H9 (cell line): ENCODE measurements at regions not wholly inside any gene's neighbourhood (a gene's known extent, or its start where the extent isn't known, plus 50 kb on each side); places are given as distances from the start of the nearest gene placed in this dataset.

ENCODE experiments used
- DNase-seq: peaks from one replicate; pipeline ENCODE4 v3.0.0-alpha.2; 2017
- H2AFZ ChIP-seq: one replicate; pipeline ENCODE4 v1.6.1; 2013; ENCODE audit warnings: mild to moderate bottlenecking, low read length, control low read depth, moderate library complexity
- H2AK5ac ChIP-seq: 2 replicates; pipeline ENCODE4 v1.6.1; 2013; ENCODE audit warnings: low read length, control low read depth, mixed read lengths; ENCODE audit not compliant: insufficient read length
- H2BK120ac ChIP-seq: one replicate; pipeline ENCODE4 v1.6.1; 2013; ENCODE audit warnings: low read depth, mild to moderate bottlenecking, low read length, control low read depth, inconsistent platforms; ENCODE audit not compliant: poor library complexity, severe bottlenecking
- H2BK12ac ChIP-seq: 2 replicates; pipeline ENCODE4 v1.6.1; 2013; ENCODE audit warnings: low read length, control low read depth, mixed read lengths, low read depth; ENCODE audit not compliant: insufficient read length
- H2BK15ac ChIP-seq: 2 replicates; pipeline ENCODE4 v1.6.1; 2013; ENCODE audit warnings: low read depth, low read length, control low read depth
- H2BK20ac ChIP-seq: one replicate; pipeline ENCODE4 v1.6.1; 2013; ENCODE audit warnings: low read depth, mild to moderate bottlenecking, low read length, control low read depth, inconsistent platforms; ENCODE audit not compliant: poor library complexity, severe bottlenecking
- H2BK5ac ChIP-seq: 2 replicates; pipeline ENCODE4 v1.6.1; 2013; ENCODE audit warnings: low read length, control low read depth, mixed read lengths; ENCODE audit not compliant: insufficient read length
- H3K14ac ChIP-seq: 2 replicates; pipeline ENCODE4 v1.6.1; 2013; ENCODE audit warnings: low read length, control low read depth; ENCODE audit not compliant: insufficient read depth
- H3K18ac ChIP-seq: 2 replicates; pipeline ENCODE4 v1.6.1; 2013; ENCODE audit warnings: low read depth, mild to moderate bottlenecking, mixed read lengths, low read length, control low read depth; ENCODE audit not compliant: insufficient read length
- H3K23ac ChIP-seq: 2 replicates; pipeline ENCODE4 v1.6.1; 2013; ENCODE audit warnings: low read length, control low read depth, mixed read lengths, low read depth; ENCODE audit not compliant: insufficient read length
- H3K23me2 ChIP-seq: 2 replicates; pipeline ENCODE4 v1.6.1; 2013; ENCODE audit warnings: low read depth, mild to moderate bottlenecking, mixed read lengths, low read length, control low read depth; ENCODE audit not compliant: insufficient read length, poor library complexity, severe bottlenecking
- H3K27ac ChIP-seq: 2 replicates; pipeline ENCODE4 v1.5.1; 2013; ENCODE audit warnings: low read length, control low read depth, mixed read lengths, low read depth; ENCODE audit not compliant: insufficient read length
- H3K27me3 ChIP-seq: 2 replicates; pipeline ENCODE4 v1.6.1; 2013; ENCODE audit warnings: low read length, control low read depth, inconsistent platforms; ENCODE audit not compliant: insufficient read depth
- H3K4ac ChIP-seq: 2 replicates; pipeline ENCODE4 v1.6.1; 2013; ENCODE audit warnings: low read depth, mild to moderate bottlenecking, control low read depth, inconsistent platforms, low read length, moderate library complexity
- H3K4me1 ChIP-seq: 2 replicates; pipeline ENCODE4 v1.6.1; 2013; ENCODE audit warnings: low read length, control low read depth, inconsistent platforms; ENCODE audit not compliant: insufficient read depth
- H3K4me2 ChIP-seq: 2 replicates; pipeline ENCODE4 v1.6.1; 2013; ENCODE audit warnings: low read length, control low read depth, mixed read lengths; ENCODE audit not compliant: insufficient read length, insufficient read depth
- H3K56ac ChIP-seq: 2 replicates; pipeline ENCODE4 v1.6.1; 2013; ENCODE audit warnings: low read depth, mild to moderate bottlenecking, mixed read lengths, low read length, control low read depth; ENCODE audit not compliant: insufficient read length
- H3K79me1 ChIP-seq: 2 replicates; pipeline ENCODE4 v1.6.1; 2013; ENCODE audit warnings: low read depth, mild to moderate bottlenecking, moderate library complexity, low read length, control low read depth, inconsistent platforms; ENCODE audit not compliant: insufficient read depth, poor library complexity, severe bottlenecking
- H3K79me2 ChIP-seq: 2 replicates; pipeline ENCODE4 v1.6.1; 2013; ENCODE audit warnings: low read length, control low read depth, inconsistent platforms; ENCODE audit not compliant: insufficient read depth
- H3K9ac ChIP-seq: 2 replicates; pipeline ENCODE4 v1.6.1; 2013; ENCODE audit warnings: low read length, control low read depth, mixed read lengths; ENCODE audit not compliant: insufficient read length; ENCODE audit errors: extremely low read depth
- H3K9me3 ChIP-seq: one replicate; pipeline ENCODE4 v1.6.1; 2013; ENCODE audit warnings: low read depth, low read length, inconsistent platforms; ENCODE audit not compliant: control insufficient read depth
- H3T11ph ChIP-seq: one replicate; pipeline ENCODE4 v1.6.1; 2013; ENCODE audit warnings: mild to moderate bottlenecking, low read length, control low read depth, inconsistent platforms
- H4K20me1 ChIP-seq: one replicate; pipeline ENCODE4 v1.6.1; 2013; ENCODE audit not compliant: control insufficient read depth, insufficient read length, insufficient read depth
- H4K5ac ChIP-seq: 2 replicates; pipeline ENCODE4 v1.6.1; 2013; ENCODE audit warnings: low read depth, mild to moderate bottlenecking, mixed read lengths, low read length, control low read depth; ENCODE audit not compliant: insufficient read length
- H4K8ac ChIP-seq: replicated peaks from 2 replicates; pipeline ENCODE4 v1.6.1; 2013; ENCODE audit warnings: low read length, control low read depth, mixed read lengths, low read depth; ENCODE audit not compliant: insufficient read length
- H4K91ac ChIP-seq: 2 replicates; pipeline ENCODE4 v1.6.1; 2013; ENCODE audit warnings: low read depth, mild to moderate bottlenecking, moderate library complexity, mixed read lengths, low read length, control low read depth; ENCODE audit not compliant: insufficient read length
- H3K27ac Mint-ChIP-seq, 3 experiments: 2 replicates in 2 of 3; 3 replicates in 1 of 3; pipeline ENCODE4 v1.8.0; 2020 to 2021; ENCODE audit warnings: mixed read lengths in 3 of 3, mild to moderate bottlenecking in 1 of 3, moderate library complexity in 1 of 3
- H3K27me3 Mint-ChIP-seq: 2 replicates; pipeline ENCODE4 v1.8.0; 2021; ENCODE audit warnings: low read depth, mild to moderate bottlenecking, moderate library complexity, mixed read lengths
- H3K36me3 Mint-ChIP-seq, 3 experiments: 2 replicates in 2 of 3; 3 replicates in 1 of 3; pipeline ENCODE4 v1.8.0; 2020 to 2021; ENCODE audit warnings: low read depth in 3 of 3, mixed read lengths in 3 of 3; ENCODE audit not compliant: insufficient read depth in 1 of 3
- H3K4me1 Mint-ChIP-seq, 2 experiments: 2 replicates each; pipeline ENCODE4 v1.8.0; 2020; ENCODE audit warnings: mixed read lengths in 2 of 2
- H3K4me3 Mint-ChIP-seq, 2 experiments: 2 replicates in 1 of 2; 3 replicates in 1 of 2; pipeline ENCODE4 v1.8.0; 2020 to 2021; ENCODE audit warnings: mild to moderate bottlenecking in 2 of 2, mixed read lengths in 2 of 2, moderate library complexity in 1 of 2
- H3K9me3 Mint-ChIP-seq, 2 experiments: 2 replicates in 1 of 2; 3 replicates in 1 of 2; pipeline ENCODE4 v1.8.0; 2020; ENCODE audit warnings: mild to moderate bottlenecking in 2 of 2, mixed read lengths in 2 of 2, moderate library complexity in 1 of 2
- CTCF ChIP-seq: fragments of 200-600 bp; sonication (generic); conservative IDR thresholded peaks from 3 replicates; pipeline ENCODE4 v1.8.0; 2021; ENCODE audit warnings: antibody characterized with exemption, mild to moderate bottlenecking
- WGBS: extraction: QIAGEN DNeasy Blood & Tissue Kit; methylation state at CpG from one replicate; pipeline ENCODE4 v1.1.7; 2013; ENCODE audit warnings: missing lambda C conversion rate, low lambda C conversion rate, mixed read lengths; ENCODE audit not compliant: insufficient read length; ENCODE audit errors: extremely low coverage; 5-methylcytosine and 5-hydroxymethylcytosine counted together

GRCh38 chr4:126758493-126758892 lies 874.3 kb upstream of the INTU start:
- H3K4me1 ChIP-seq = no peaks in the 10 kb centered on the region
- H2BK5ac ChIP-seq = no peak overlapping the region
- no peak overlapping the region for H3K23ac ChIP-seq
- H3K27me3 Mint-ChIP-seq = no peaks in the 10 kb centered on the region
- no peaks in the 10 kb centered on the region for H3K9me3 ChIP-seq
- no peaks in the 10 kb centered on the region for H3K4me1 Mint-ChIP-seq
- no peak overlapping the region for H3K18ac ChIP-seq
- H2BK120ac ChIP-seq = no peak overlapping the region
- no peaks in the 10 kb centered on the region for H3K79me2 ChIP-seq
- H3K79me1 ChIP-seq = no peaks in the 10 kb centered on the region
- H3K4me3 Mint-ChIP-seq = no peak overlapping the region
- no peak overlapping the region for H4K91ac ChIP-seq
- no peaks in the 10 kb centered on the region for H4K20me1 ChIP-seq
- no peaks in the 10 kb centered on the region for H3K23me2 ChIP-seq
- TF ChIP-seq CTCF = no peak
- no peak overlapping the region for H4K8ac ChIP-seq
- WGBS = no CpG with 5 or more reads among the region's 2 CpGs
- DNase-seq = no peak
- no peak overlapping the region for H3K9ac ChIP-seq
- H3K4me2 ChIP-seq = no peak overlapping the region
- H2AK5ac ChIP-seq = no peak overlapping the region
- no peak overlapping the region for H3K27ac ChIP-seq
- no peak overlapping the region for H3T11ph ChIP-seq
- no peak overlapping the region for H4K5ac ChIP-seq
- H3K56ac ChIP-seq = no peak overlapping the region
- no peak overlapping the region for H2BK20ac ChIP-seq
- no peak overlapping the region for H3K14ac ChIP-seq
- no peak overlapping the region for H2AFZ ChIP-seq
- H2BK12ac ChIP-seq = no peak overlapping the region
- H3K9me3 Mint-ChIP-seq = peaks cover 0 to 5% of the 10 kb centered on the region in 2 experiments; a peak in 2 of 5 replicates
- H2BK15ac ChIP-seq = no peak overlapping the region
- no peak overlapping the region for H3K4ac ChIP-seq
- H3K27me3 ChIP-seq = no peaks in the 10 kb centered on the region
- no peak overlapping the region for H3K27ac Mint-ChIP-seq
- H3K36me3 Mint-ChIP-seq = peaks cover 0 to 4% (median 0%) of the 10 kb centered on the region in 3 experiments; a peak in 2 of 7 replicates
